Caki2 (cell line): ENCODE measurements at regions not wholly inside any gene's neighbourhood (a gene's known extent, or its start where the extent isn't known, plus 50 kb on each side); places are given as distances from the start of the nearest gene placed in this dataset.

Experiments
- DNase-seq: peaks from one replicate; pipeline ENCODE4 v3.0.0-alpha.2; 2015; ENCODE audit warnings: low read depth
- in situ Hi-C: cut with HindIII; loops from 2 replicates; pipeline ENCODE4 v1.10.0; 2016; ENCODE audit warnings: low sequenced_read_pairs, low pct_unique_long_range_greater_than_20kb, mixed read lengths

DNA sequence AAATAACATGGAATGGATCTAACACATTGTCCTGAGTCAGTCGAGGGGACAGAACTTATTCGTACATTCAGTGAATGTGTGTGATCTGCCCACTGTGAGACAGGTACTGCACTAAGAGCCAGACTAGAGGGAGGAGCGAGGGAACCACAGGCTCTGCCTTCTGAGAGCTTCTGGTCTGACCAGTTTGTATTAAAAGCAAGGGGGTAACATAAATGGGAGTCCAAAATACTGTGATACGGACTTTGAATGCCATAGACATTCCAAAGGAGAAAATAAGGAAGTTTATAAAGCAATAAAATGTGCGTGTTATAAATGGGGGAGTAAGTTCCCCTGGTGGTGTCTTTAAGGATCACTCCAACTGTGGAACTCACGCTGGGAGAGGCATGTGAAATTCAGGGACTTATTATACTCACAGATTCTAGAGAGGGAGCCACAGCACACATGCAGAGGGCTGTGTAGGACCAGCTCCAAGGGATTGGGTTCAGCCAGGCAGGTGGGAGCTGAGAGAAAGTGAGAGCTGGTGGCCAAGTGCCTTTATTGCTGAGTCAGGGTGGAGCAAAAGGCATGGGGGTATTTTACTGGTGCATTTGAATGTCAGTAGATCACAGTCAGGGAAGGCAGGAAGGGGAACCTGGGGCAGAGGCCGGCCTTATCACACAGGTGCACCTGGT, 186.5 kb upstream of the WWC1 start:
- in situ Hi-C loops: no loop called here
- no peak for DNase-seq

DNA sequence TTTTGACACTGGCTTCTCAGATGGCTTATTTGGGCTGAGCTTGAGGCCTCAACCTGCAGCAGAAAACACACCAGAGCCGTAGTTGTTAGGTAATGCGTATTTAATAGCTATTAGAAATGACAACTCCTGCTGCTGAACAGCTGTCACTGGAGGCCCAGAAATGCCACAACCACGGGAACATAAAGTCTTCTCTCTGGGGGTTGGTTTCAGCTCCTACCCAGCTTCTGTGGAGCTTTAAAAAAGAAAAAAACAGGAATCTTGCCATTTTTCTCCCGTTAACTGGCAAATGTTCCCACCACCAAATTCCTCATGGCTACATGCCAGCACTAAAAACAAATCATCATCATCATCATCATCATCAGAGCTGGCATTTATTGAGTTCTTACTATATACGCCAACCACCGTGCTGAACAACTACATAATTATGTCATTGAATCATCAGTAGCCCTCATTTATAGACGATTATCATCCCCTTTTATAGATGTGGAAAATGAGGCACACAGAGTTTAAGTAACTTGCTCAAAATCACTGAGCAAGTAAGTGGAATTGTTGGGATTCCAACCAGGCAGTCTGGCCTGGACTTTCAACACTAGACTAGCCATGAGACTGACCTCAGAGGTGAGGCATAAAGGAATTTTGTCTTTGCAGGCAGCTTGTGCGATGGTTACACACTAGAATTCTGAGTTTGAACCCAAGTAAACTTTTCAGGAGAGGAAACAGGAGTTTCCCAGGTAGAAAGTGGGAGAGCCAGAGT, 185.3 kb upstream of the WWC1 start:
- in situ Hi-C loops: no loop called here
- peak; percentile 52 for DNase-seq

DNA sequence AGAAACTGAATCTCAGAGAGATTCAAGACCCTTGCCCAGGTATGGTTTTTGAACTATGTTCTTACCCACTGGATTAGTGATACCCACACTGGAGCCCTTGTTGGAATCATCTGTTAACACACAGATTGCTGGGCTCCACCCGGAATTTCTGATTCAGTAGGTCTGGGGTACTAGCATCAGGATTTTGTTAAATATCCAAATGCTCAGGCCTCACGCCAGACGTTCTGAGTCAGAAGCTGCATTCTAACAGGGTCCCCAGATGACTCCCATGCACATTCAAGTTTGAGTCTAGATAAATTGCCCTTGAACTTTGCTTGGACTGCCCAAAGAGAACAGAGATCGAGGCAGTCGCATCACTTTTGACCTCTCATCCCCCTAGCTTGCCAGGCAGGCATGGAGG, 182.0 kb upstream of the WWC1 start:
- in situ Hi-C loops: no loop called here
- no peak for DNase-seq

DNA sequence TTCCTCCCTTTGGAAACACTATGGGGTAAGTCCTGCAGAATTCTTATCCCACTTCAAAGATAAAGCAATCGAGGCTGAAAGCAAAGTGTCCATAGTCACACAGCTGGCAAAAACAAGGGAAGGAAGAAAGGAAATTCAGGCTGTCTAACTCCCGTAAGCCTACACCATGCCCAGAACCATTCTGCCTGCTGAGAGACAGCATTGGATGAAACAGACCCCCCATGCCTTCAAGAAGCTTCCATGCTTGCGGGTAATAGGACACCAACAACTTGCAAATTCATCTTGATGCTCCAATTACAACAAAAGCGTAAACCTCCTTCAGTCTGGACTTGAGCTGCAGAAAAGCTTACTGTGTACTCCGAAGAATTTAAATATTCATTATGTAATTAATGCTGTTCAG, 181.1 kb upstream of the WWC1 start:
- no peak for DNase-seq
- in situ Hi-C loops: no loop called here

DNA sequence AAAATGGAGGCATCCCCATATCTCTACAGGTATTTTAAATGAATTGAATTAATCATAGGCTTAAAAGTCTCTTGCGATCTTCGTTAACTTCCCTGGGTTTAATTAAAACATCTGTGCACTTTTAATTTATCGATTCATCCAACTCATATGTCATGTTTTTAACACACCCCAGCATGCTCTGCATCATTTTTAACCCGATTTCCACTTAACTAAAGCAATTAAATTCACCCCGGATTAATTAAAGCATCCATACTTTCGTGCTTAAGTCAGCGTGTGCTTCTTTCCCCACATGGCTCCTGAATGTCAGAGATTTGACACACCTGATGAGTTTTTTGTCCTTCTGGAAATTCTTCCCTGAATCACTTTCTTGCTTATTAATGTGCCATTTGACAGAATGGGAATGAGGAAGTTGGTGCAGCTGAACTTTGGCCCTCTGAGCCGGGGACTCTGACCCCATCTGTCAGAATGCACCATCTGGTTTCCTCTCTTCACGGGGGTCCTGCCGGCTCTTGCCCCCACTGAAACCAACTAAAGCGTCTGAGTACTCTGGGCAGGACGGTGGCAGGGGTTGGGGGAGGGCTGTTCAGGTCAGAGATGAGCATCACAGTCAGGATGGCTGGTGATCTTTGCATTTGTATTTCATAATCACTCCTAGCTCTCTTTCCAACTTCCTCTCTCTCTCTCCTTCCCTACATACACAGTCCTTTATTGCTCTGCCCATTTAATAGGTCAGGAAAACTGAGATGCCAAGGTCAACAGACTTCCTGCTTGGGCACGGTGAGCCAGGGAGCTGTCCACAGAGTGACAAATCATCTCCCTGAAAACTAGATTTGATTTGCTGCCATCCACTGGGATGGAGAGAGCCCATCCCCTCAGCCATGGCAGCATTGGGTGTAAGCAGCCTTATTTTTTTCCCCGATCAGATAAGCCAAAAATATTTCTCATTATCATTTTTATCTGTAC, 180.3 kb upstream of the WWC1 start:
- in situ Hi-C loops: no loop called here
- DNase-seq: no peak

DNA sequence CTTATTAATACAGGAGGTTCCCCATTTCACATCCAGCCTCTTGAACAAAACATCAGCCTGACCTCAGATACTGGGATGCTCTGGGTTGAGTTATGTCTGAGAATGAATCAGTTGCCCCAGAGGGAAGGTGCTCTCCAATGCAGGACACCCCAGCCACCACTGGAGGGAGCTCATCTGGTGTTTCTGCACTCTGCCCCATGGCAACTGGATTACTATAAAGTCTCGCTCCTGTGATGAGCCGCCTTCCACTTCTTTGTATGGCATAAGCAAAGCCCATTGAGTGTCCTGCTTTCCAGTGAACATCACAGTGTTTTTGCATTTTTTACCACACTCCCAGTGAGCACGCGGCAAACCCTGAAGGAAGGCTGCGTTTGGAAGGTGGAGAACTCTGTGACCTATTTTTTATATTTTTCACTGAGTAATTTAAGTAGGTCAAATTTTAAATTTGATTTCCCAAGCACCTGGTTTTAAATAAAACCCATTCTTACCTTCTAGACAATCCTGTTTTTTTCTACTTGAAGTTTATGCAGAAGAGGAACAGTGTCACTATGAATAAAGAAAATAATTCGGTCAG, 176.9 kb upstream of the WWC1 start:
- peak; percentile 19 for DNase-seq

DNA sequence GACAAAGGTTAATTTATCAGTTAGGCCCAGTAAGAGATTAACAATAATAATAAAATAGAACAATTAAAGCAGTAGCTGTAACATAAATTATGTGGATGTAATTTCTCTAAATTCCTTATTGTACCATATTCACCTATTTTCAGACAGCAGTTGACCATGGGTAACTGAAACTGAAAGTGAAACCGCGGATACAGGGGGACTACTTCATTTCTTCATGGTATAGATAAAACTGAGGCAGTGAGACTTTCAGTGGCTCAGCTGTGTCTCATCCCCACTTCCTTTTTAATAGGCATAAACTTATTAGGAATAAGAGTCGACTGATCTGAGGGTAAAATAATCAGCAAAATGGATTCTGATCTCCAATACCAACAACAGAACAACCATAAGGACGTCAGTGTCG, 174.0 kb upstream of the WWC1 start:
- in situ Hi-C loops: no loop called here
- no peak for DNase-seq

More for the DNA sequence above, 176.9 kb upstream of the WWC1 start:
- in situ Hi-C loops: no loop called here

DNA sequence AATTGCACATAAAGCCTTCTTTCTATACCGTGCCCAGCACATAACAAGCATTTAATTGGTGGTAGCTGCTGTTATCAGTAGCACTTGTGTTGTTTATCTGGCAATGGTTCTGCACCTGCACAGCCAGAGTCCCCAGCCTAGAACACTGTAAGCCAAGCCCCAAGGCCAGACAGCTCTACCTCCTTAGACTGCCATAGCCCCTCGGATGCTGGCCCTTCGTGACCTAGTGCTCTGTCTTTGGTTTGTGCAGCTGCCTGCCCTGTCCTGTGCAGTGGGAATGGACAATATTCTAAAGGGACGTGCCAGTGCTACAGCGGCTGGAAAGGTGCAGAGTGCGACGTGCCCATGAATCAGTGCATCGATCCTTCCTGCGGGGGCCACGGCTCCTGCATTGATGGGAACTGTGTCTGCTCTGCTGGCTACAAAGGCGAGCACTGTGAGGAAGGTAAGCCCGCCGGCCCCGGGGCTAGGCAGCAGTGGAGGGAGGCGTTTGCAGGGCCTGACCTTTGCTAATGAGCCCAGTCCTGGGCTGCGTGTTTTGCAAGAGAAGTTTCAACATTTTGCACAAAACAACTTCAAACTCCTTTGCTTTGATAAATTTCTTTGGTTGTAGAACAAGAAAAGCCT, 173.3 kb upstream of the WWC1 start:
- DNase-seq: no peak
- in situ Hi-C loops: no loop called here

DNA sequence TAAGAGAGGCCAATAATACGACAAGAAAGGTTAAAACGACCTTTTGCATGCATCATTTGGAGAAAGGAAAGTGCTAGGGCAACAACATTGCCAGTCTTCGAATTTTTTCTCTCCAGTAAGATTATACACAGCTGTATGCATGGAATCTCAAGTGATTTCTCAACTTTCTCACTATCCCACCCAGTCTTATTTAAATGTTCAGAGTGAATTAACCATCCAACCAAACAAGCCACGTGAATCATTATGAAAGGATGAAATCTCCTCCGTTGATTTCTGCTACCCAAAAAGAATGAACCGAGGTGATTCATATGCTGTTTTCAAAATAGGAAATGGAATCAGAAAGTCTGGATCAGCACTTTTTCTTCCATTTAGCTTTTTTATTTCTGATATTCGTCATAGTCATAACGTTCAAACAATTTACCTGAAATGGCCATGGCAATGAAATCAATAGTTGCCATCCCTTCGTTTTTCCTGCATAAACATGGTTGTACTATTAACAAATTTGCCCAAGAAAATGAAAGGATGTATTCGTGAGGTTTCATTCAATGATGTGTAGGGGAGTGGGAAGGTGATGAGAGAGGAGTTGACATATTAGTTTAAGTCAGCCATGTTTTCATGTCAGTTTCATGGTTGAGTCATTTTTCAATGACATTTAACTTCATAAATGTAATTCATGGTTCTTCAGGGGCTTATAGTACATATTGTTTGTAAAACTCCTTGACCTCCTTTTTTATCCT, 170.9 kb upstream of the WWC1 start:
- in situ Hi-C loops: no loop called here

DNA sequence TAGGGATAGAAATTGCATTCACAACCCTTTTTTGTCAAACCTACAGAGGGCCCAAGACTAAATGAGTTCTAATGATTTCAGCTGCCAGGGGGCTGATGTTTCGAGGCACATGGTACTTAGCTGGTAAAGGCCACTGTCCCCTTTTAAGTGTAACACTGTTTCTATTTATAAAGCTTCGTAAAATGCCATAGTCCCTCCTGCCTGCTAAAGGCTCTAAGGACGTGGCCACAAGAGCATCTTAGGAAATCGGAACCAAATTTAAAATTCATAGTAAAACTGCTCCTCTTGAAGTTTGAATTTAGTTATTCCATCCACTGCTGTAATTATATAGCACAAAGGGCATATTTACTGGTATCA, 170.3 kb upstream of the WWC1 start:
- in situ Hi-C loops: no loop called here
- no peak for DNase-seq

More for the DNA sequence above, 170.9 kb upstream of the WWC1 start:
- no peak for DNase-seq

DNA sequence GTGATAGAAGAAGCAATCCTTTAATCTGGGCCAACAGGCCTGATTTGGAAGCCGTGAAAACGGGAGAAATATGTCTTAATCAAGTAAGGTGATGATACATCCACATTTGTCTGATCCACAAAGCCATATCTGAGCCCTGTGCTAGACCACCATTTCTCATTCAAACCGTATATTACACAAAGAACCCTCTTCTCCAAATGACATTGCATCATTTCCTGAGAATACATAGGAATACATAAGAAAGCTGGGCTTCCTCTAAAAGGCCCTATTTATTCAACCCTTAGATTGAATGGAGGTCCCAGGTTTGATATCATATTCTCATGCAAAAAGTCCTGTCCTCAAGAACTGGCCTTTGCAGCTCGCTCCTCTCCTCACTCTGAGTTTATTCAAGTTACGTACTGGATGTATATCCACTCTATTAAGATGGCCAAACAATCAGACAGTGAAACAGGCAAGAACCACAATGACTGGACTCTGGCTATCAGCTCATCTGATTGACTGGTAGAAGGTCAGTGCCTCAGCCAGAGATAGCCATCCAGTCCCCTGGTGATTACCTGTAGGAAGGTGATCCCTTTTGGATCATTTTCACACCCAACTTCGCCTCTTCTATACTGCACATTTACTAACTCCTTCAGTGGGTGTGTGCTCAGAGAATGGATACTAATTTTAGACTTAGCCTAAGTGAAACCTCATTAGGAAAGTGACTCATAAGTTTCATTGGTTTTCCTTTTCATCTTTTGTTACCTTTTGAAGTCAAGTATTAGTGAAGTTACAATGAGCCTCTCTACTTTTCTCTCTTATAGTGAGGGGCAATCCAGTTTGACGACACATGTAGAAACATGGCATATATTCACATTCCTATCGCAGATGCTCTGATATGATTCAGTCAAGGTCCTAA, 167.6 kb upstream of the WWC1 start:
- DNase-seq: no peak
- in situ Hi-C loops: no loop called here

DNA sequence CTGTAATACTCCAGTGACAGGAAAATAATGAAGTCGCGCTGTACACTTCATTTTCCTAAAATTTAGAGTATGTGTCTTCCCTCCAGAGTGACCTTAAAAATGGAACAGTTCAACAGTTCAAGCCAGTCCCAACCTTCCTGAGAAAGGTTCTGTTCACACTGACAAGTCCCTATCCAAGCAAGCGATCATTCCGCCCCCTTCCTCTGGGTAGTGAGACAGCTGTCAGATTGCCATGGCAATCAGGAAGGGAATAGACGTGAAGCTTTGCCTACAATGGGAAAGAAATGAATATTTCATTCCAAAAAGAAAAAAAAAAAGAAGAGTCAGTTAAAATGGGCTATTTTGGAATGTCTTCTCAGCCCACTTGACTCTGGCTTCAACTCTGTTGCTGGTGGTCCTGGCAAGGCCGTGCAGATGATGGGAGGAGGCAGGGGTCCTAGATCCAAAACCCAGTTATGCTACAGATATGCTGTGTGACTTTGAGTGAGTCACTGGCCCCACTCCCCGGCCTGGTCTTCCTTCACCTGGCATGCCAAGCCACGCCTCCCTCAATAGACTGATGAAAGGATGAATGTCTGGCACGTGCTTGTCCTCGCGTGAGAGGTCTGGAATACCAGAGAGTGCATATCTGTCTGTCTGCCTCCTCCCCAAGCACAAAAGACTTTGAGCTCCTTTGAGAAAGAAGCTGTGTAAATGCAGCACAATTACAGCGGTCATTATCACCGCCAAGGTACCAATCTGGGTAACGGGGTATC, 165.8 kb upstream of the WWC1 start:
- no peak for DNase-seq
- in situ Hi-C loops: no loop called here

DNA sequence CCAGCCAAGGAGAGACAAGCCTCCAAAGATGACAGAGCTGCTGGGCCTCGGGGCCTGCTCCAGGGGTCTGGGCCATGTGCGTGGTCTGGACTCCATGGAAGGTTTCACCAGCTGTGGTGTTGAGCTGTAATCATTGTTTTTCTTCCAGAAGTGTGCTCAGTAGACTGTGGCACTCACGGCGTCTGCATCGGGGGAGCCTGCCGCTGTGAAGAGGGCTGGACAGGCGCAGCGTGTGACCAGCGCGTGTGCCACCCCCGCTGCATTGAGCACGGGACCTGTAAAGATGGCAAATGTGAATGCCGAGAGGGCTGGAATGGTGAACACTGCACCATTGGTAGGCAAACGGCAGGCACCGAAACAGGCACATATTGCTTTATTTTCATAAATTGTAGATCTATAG, 164.8 kb upstream of the WWC1 start:
- DNase-seq: no peak
- in situ Hi-C loops: no loop called here

DNA sequence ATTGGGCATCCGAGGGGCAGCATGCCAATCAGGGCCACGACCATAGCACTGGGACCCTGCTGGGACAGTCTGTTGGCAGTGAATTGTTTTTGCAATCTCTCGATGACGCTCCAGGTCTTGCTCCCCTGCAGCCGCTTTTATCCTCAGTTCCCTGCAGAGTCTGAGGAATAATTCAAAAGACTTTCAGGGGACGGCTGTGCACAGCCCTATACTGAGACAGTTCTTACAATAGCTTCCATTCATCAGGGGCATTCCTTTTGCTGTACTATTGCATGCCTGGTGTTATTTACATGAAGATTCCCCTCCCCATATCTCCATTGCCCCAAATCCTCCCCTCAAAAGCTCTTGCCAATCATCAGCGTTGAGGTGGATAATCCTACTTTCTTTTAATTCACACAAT, 163.3 kb upstream of the WWC1 start:
- in situ Hi-C loops: no loop called here
- no peak for DNase-seq

DNA sequence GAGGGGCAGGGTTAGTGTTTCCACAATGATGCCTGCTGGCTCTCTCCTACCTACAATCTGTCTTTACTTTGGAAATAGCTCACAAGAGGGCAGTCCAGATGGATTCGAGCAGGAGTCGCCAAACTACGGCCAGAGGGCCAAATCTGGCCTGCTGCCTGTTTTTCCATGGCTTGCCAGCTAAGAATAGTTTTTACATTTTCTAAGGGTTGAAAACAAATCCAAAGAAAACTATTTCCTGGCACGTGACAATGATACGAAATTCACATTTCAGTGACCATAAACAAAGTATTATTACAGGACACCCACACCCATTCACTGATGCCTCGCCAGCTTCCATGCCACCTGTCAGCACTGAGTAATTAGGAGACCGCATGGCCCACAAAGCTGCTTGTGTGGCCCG, 162.9 kb upstream of the WWC1 start:
- no peak for DNase-seq
- in situ Hi-C loops: no loop called here

DNA sequence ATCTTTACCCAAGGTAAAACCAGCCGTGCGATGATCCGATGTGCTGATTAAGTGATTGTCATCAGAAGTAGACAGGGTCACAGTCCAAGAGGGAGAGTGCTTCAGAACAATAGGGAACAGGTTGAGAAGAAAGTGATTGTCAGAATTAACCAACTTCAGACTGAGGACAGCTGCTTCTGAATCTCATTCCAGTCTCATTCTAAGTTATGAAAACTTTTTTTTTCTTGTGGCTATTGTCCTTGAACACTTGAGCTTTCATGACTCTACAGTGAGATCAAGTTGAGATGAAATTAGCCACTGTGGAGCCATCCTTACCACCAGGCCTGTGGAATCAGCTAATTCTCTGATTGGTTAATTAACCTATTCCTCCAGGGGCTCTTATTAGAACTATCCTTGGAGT, 159.9 kb upstream of the WWC1 start:
- no peak for DNase-seq
- in situ Hi-C loops: no loop called here
